H1 (cell line): ENCODE measurements at regions not wholly inside any gene's neighbourhood (a gene's known extent, or its start where the extent isn't known, plus 50 kb on each side); places are given as distances from the start of the nearest gene placed in this dataset.

Source experiments
- CTCF ChIA-PET: fragments of 300-600 bp; sonication (Branson Sonifier 250); formaldehyde crosslinking; loops from one replicate; lab custom pipeline; 2021; ENCODE audit not compliant: partially characterized antibody; lab: Charles Lee
- POLR2A ChIA-PET: fragments of 300-600 bp; sonication (Branson Sonifier 250); formaldehyde crosslinking; loops from one replicate; lab custom pipeline; 2021; ENCODE audit warnings: inconsistent platforms; ENCODE audit not compliant: partially characterized antibody; lab: Charles Lee
- DNase-seq, 2 experiments: peaks; one replicate each; pipeline versions ENCODE4 v3.0.0 to v3.0.0-alpha.2; 2010 to 2022; ENCODE audit warnings: low spot score in 2 of 2, low read depth in 1 of 2, mixed read lengths in 1 of 2
- FAIRE-seq: peaks from 2 replicates; lab custom pipeline; 2011; peaks lifted over from hg19 to GRCh38; lab: Jason Lieb, UNC
- H2AFZ ChIP-seq: 2 replicates; pipeline ENCODE4 v1.8.1; 2012; ENCODE audit warnings: low read length, inconsistent platforms
- H2AK5ac ChIP-seq: 2 replicates; pipeline ENCODE4 v1.6.1; 2013; ENCODE audit warnings: low read depth, low read length
- H2BK120ac ChIP-seq: replicated peaks from 2 replicates; pipeline ENCODE3; 2013; ENCODE audit warnings: low read depth, low read length, inconsistent platforms
- H2BK12ac ChIP-seq: 2 replicates; pipeline ENCODE4 v1.6.1; 2013; ENCODE audit warnings: low read depth, low read length
- H2BK15ac ChIP-seq: 2 replicates; pipeline ENCODE4 v1.6.1; 2013; ENCODE audit warnings: low read length
- H2BK20ac ChIP-seq: 2 replicates; pipeline ENCODE4 v1.6.1; 2013; ENCODE audit warnings: low read length
- H2BK5ac ChIP-seq: 2 replicates; pipeline ENCODE4 v1.6.1; 2013; ENCODE audit warnings: low read depth, low read length
- H3K14ac ChIP-seq: 2 replicates; pipeline ENCODE4 v1.6.1; 2013; ENCODE audit warnings: inconsistent platforms; ENCODE audit not compliant: insufficient read length
- H3K18ac ChIP-seq: 2 replicates; pipeline ENCODE4 v1.6.1; 2013; ENCODE audit warnings: low read length; ENCODE audit errors: extremely low read depth
- H3K23ac ChIP-seq: 2 replicates; pipeline ENCODE4 v1.6.1; 2013; ENCODE audit warnings: inconsistent platforms; ENCODE audit not compliant: insufficient read length
- H3K23me2 ChIP-seq: 2 replicates; pipeline ENCODE4 v1.6.1; 2013; ENCODE audit warnings: low read depth, low read length
- H3K27ac ChIP-seq: 2 replicates; pipeline ENCODE4 v1.6.1; 2011; ENCODE audit warnings: low read depth, low read length, inconsistent platforms
- H3K27me3 ChIP-seq, 4 experiments: replicated peaks in 1 of 4; 1 replicate in 1 of 4; 2 replicates in 3 of 4; pipeline versions ENCODE4 v1.6.1 to v1.8.1; 2011 to 2013; ENCODE audit warnings: low read length in 3 of 4, mild to moderate bottlenecking in 3 of 4, inconsistent platforms in 2 of 4, mixed read lengths in 2 of 4, moderate library complexity in 1 of 4; ENCODE audit not compliant: control insufficient read depth in 3 of 4, insufficient read depth in 3 of 4; ENCODE audit errors: extremely low read depth in 1 of 4
- H3K36me3 ChIP-seq, 4 experiments: 2 replicates each; pipeline versions ENCODE4 v1.6.1 to v1.8.1; 2011 to 2013; ENCODE audit warnings: mild to moderate bottlenecking in 4 of 4, low read length in 3 of 4, moderate library complexity in 2 of 4, control low read depth in 1 of 4, inconsistent platforms in 1 of 4; ENCODE audit not compliant: insufficient read depth in 4 of 4, control insufficient read depth in 2 of 4
- H3K4ac ChIP-seq: replicated peaks from 2 replicates; pipeline ENCODE3; 2013; ENCODE audit warnings: low read length, low read depth, mixed read lengths, inconsistent platforms; ENCODE audit not compliant: insufficient read length
- H3K4me1 ChIP-seq, 4 experiments: replicated peaks in 1 of 4; 1 replicate in 1 of 4; 2 replicates in 3 of 4; pipeline versions ENCODE4 v1.6.1 to v1.8.1; 2011 to 2013; ENCODE audit warnings: low read length in 3 of 4, inconsistent platforms in 2 of 4, mixed read lengths in 1 of 4; ENCODE audit not compliant: insufficient read depth in 4 of 4, control insufficient read depth in 3 of 4
- H3K4me2 ChIP-seq, 2 experiments: 2 replicates each; pipeline versions ENCODE4 v1.6.1 to v1.8.1; 2011 to 2013; ENCODE audit warnings: low read depth in 2 of 2, low read length in 2 of 2, control low read depth in 1 of 2, inconsistent platforms in 1 of 2, mild to moderate bottlenecking in 1 of 2; ENCODE audit not compliant: insufficient read depth in 1 of 2
- H3K4me3 ChIP-seq, 4 experiments: fragments of 200-600, 300-600 bp in 1 of 4; sonication (generic), shearing (Covaris generic), sonication (Bioruptor Twin) in 1 of 4; 2 replicates each; pipeline versions ENCODE4 v1.5.1 to v1.8.1; 2011 to 2016; ENCODE audit warnings: low read length in 4 of 4, low read depth in 3 of 4, control low read depth in 2 of 4, inconsistent platforms in 2 of 4, mild to moderate bottlenecking in 2 of 4, mixed read lengths in 1 of 4, moderate library complexity in 1 of 4; ENCODE audit not compliant: insufficient read depth in 2 of 4; ENCODE audit errors: extremely low read depth in 1 of 4
- H3K56ac ChIP-seq: replicated peaks from 2 replicates; pipeline ENCODE3; 2013; ENCODE audit warnings: low read depth, mild to moderate bottlenecking, mixed read lengths, low read length, inconsistent platforms; ENCODE audit not compliant: insufficient read length
- H3K79me1 ChIP-seq: 2 replicates; pipeline ENCODE4 v1.6.1; 2013; ENCODE audit warnings: low read depth, low read length, control low read depth
- H3K79me2 ChIP-seq, 2 experiments: 2 replicates each; pipeline versions ENCODE4 v1.6.1 to v1.8.1; 2012 to 2013; ENCODE audit warnings: low read length in 2 of 2, mild to moderate bottlenecking in 2 of 2, inconsistent platforms in 1 of 2; ENCODE audit not compliant: insufficient read depth in 2 of 2, control insufficient read depth in 1 of 2
- H3K9ac ChIP-seq, 4 experiments: replicated peaks in 1 of 4; 1 replicate in 1 of 4; 2 replicates in 3 of 4; pipeline versions ENCODE4 v1.6.1 to v1.8.1; 2011 to 2013; ENCODE audit warnings: low read depth in 3 of 4, low read length in 3 of 4, control low read depth in 2 of 4, mild to moderate bottlenecking in 2 of 4, moderate library complexity in 2 of 4, inconsistent platforms in 1 of 4; ENCODE audit errors: extremely low read depth in 1 of 4
- H3K9me3 ChIP-seq, 2 experiments: 2 replicates each; pipeline versions ENCODE4 v1.6.1 to v1.8.1; 2012 to 2013; ENCODE audit warnings: mild to moderate bottlenecking in 2 of 2, moderate library complexity in 2 of 2, control low read depth in 1 of 2, inconsistent platforms in 1 of 2, low read depth in 1 of 2, low read length in 1 of 2, mixed read lengths in 1 of 2; ENCODE audit not compliant: insufficient read depth in 2 of 2
- H4K20me1 ChIP-seq, 2 experiments: replicated peaks in 1 of 2; 2 replicates each; pipeline versions ENCODE3 to v1.8.1; 2011 to 2013; ENCODE audit warnings: inconsistent platforms in 2 of 2, low read length in 2 of 2, mild to moderate bottlenecking in 1 of 2; ENCODE audit not compliant: insufficient read depth in 2 of 2, control insufficient read depth in 1 of 2
- H4K5ac ChIP-seq: 2 replicates; pipeline ENCODE4 v1.6.1; 2013; ENCODE audit warnings: low read length, low read depth, mixed read lengths, inconsistent platforms; ENCODE audit not compliant: insufficient read length
- H4K8ac ChIP-seq: 2 replicates; pipeline ENCODE4 v1.8.0; 2013; ENCODE audit warnings: mild to moderate bottlenecking, moderate library complexity, low read length, inconsistent platforms; ENCODE audit not compliant: insufficient read depth; ENCODE audit errors: extremely low read depth
- H4K91ac ChIP-seq: replicated peaks from 2 replicates; pipeline ENCODE3; 2013; ENCODE audit warnings: low read length, mixed read lengths, inconsistent platforms; ENCODE audit not compliant: insufficient read length
- NANOG ChIP-seq: IDR thresholded peaks from 2 replicates; pipeline ENCODE4 v1.6.1; 2011; ENCODE audit warnings: low read length, low read depth, mild to moderate bottlenecking, inconsistent platforms; ENCODE audit not compliant: insufficient read depth, poor library complexity, severe bottlenecking
- WGBS, 2 experiments: shearing (Covaris generic) in 1 of 2; methylation state at CpG; one replicate each; pipeline versions ENCODE4 v1.1.6 to v1.1.7; 2013 to 2015; ENCODE audit warnings: low lambda C conversion rate in 2 of 2, mixed read lengths in 2 of 2, inconsistent platforms in 1 of 2, low coverage in 1 of 2, missing lambda C conversion rate in 1 of 2; ENCODE audit not compliant: insufficient replicate concordance in 2 of 2, insufficient coverage in 1 of 2, insufficient read length in 1 of 2; ENCODE audit errors: extremely low coverage in 1 of 2, missing lambda C conversion rate in 1 of 2; 5-methylcytosine and 5-hydroxymethylcytosine counted together

- Histone ChIP-seq H3K9me3 (no peaks in the 10 kb centered on the region), H3K27me3 (no peaks in the 10 kb centered on the region), H2BK15ac (no peak overlapping the region), H3K56ac (no peak overlapping the region), H2AFZ (no peak overlapping the region), H2AK5ac (no peak overlapping the region), H3K18ac (no peak overlapping the region), H3K23ac (no peak overlapping the region), H4K20me1 (no peaks in the 10 kb centered on the region), H2BK5ac (no peak overlapping the region), H2BK12ac (no peak overlapping the region), H3K27ac (no peak overlapping the region), H3K14ac (no peak overlapping the region), H3K4me2 (no peak overlapping the region), H4K91ac (no peak overlapping the region), H2BK20ac (no peak overlapping the region), H3K9ac (no peak overlapping the region), H2BK120ac (no peak overlapping the region), H3K23me2 (no peaks in the 10 kb centered on the region), H3K4ac (no peak overlapping the region), H4K5ac (no peak overlapping the region), H3K4me3 (no peak overlapping the region), H3K79me1 (no peaks in the 10 kb centered on the region), H4K8ac (no peak overlapping the region), H3K79me2 (no peaks in the 10 kb centered on the region), H3K36me3 (no peaks in the 10 kb centered on the region), H3K4me1 (peaks cover 0 to 2% (median 0%) of the 10 kb centered on the region in 4 experiments; a peak in 1 of 7 replicates)
- WGBS, 2 experiments, result 77% methylated on average over 1 of the region's 1 CpG; no CpG with 5 or more reads in 1 of the 2 experiments
- ChIA-PET CTCF (no interaction called here), POLR2A (interaction anchor here (0.9 to 1.4 kb wide), 2 partner anchors 316 to 341 kb away, joined by 3 read pairs; no protein-coding TSS in a partner anchor)
- FAIRE-seq, result no peak
- no peak for TF ChIP-seq NANOG
- DNase-seq, result no peak
Observed at GRCh38 chr3:144287001-144287400, 315.4 kb downstream of the DIPK2A start.
